ENCODE measurements at regions not wholly inside any gene's neighbourhood (a gene's known extent, or its start where the extent isn't known, plus 50 kb on each side); places are given as distances from the start of the nearest gene placed in this dataset.
"Not testable (repeated sequence)": the region's sequence is repeated elsewhere in the genome, so short reads cannot be mapped to it uniquely, and the experiment has no call there.

DNA sequence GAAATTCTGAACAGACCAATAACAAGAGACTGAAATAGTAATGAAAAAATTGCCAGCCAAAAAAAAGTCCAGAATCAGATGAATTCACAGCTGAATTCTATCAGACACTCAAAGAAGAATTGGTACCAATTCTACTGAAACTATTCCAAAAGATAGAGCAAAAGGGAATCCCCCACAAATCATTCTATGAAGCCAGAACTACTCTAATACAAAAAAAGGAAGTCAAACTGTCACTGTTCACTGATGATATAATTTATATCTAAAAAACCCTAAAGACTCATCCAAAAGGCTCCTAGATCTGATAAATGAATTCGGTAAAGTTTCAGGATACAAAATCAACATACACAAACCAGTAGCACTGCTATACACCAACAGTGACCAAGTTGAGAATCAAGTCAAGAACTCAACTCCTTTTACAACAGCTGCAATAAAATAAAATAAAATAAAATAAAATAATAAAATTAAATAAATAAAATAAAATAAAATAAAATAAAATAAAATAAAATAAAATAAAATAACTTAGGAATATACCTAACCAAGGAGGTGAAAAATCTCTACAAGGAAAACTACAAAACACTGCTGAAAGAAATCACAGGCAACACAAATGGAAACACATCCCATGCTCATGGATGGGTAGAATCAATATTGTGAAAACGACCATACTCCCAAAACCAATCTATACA, 270.1 kb upstream of the PREP start:
- not testable (repeated sequence) for H3K79me2 ChIP-seq (replicated peaks; ENCODE audit: insufficient read depth); H4K20me1 ChIP-seq (replicated peaks; ENCODE audit: insufficient read depth); H3K27me3 ChIP-seq (ENCODE audit: insufficient read depth); H2AFZ ChIP-seq; DNase-seq (ENCODE audit: low spot score); H3K27ac Mint-ChIP-seq; H3K4me2 ChIP-seq; H3K27ac ChIP-seq (ENCODE audit: low read depth); H3K36me3 ChIP-seq (ENCODE audit: insufficient read depth); ATAC-seq; H3F3A ChIP-seq (replicated peaks; ENCODE audit: low read depth); H3K4me3 ChIP-seq; H3K36me3 Mint-ChIP-seq (ENCODE audit: low read depth); H3K4me1 Mint-ChIP-seq; H3K27me3 Mint-ChIP-seq (ENCODE audit: insufficient read depth, low read depth, poor library complexity); H3K4me1 ChIP-seq (ENCODE audit: insufficient read depth); H3K4me3 Mint-ChIP-seq; H3K9me3 Mint-ChIP-seq
- peaks cover 30% of the 10 kb centered on the region; the same call in 1 of the 2 replicates for H3K9me2 ChIP-seq (ENCODE audit: insufficient read depth)

- H3K4me3 ChIP-seq, result no peak overlapping the region
- no peak overlapping the region for H3K4me3 Mint-ChIP-seq
- no peaks in the 10 kb centered on the region for H3K36me3 ChIP-seq (ENCODE audit: insufficient read depth)
- no peak overlapping the region for H3K27ac ChIP-seq (ENCODE audit: low read depth)
- peak; percentile 38; the same call in 2 of the 3 replicates for ATAC-seq
- H4K20me1 ChIP-seq (replicated peaks; ENCODE audit: insufficient read depth), result no peaks in the 10 kb centered on the region
- H3K4me1 ChIP-seq (ENCODE audit: insufficient read depth), result peaks cover 6% of the 10 kb centered on the region; the same call in 1 of the 2 replicates
- TF ChIP-seq JUNB (IDR thresholded peaks at IDR 0.05; ENCODE audit: unreplicated experiment) (no peak), EZH2 (IDR thresholded peaks at IDR 0.05; ENCODE audit: low read depth, unreplicated experiment) (no peak), STAT1 (IDR thresholded peaks at IDR 0.05; ENCODE audit: unreplicated experiment) (no peak), POLR2AphosphoS5 (IDR thresholded peaks at IDR 0.05; ENCODE audit: low read depth) (no peak), ETS1 (IDR thresholded peaks at IDR 0.05) (no peak), EZH2phosphoT487 (IDR thresholded peaks at IDR 0.05; ENCODE audit: unreplicated experiment) (no peak)
- TF ChIP-seq, protein P1, sequence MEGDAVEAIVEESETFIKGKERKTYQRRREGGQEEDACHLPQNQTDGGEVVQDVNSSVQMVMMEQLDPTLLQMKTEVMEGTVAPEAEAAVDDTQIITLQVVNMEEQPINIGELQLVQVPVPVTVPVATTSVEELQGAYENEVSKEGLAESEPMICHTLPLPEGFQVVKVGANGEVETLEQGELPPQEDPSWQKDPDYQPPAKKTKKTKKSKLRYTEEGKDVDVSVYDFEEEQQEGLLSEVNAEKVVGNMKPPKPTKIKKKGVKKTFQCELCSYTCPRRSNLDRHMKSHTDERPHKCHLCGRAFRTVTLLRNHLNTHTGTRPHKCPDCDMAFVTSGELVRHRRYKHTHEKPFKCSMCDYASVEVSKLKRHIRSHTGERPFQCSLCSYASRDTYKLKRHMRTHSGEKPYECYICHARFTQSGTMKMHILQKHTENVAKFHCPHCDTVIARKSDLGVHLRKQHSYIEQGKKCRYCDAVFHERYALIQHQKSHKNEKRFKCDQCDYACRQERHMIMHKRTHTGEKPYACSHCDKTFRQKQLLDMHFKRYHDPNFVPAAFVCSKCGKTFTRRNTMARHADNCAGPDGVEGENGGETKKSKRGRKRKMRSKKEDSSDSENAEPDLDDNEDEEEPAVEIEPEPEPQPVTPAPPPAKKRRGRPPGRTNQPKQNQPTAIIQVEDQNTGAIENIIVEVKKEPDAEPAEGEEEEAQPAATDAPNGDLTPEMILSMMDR (conservative IDR thresholded peaks at IDR 0.05; ENCODE audit: low read depth in 2 of 2), result no peak
- TF ChIP-seq, protein P2, sequence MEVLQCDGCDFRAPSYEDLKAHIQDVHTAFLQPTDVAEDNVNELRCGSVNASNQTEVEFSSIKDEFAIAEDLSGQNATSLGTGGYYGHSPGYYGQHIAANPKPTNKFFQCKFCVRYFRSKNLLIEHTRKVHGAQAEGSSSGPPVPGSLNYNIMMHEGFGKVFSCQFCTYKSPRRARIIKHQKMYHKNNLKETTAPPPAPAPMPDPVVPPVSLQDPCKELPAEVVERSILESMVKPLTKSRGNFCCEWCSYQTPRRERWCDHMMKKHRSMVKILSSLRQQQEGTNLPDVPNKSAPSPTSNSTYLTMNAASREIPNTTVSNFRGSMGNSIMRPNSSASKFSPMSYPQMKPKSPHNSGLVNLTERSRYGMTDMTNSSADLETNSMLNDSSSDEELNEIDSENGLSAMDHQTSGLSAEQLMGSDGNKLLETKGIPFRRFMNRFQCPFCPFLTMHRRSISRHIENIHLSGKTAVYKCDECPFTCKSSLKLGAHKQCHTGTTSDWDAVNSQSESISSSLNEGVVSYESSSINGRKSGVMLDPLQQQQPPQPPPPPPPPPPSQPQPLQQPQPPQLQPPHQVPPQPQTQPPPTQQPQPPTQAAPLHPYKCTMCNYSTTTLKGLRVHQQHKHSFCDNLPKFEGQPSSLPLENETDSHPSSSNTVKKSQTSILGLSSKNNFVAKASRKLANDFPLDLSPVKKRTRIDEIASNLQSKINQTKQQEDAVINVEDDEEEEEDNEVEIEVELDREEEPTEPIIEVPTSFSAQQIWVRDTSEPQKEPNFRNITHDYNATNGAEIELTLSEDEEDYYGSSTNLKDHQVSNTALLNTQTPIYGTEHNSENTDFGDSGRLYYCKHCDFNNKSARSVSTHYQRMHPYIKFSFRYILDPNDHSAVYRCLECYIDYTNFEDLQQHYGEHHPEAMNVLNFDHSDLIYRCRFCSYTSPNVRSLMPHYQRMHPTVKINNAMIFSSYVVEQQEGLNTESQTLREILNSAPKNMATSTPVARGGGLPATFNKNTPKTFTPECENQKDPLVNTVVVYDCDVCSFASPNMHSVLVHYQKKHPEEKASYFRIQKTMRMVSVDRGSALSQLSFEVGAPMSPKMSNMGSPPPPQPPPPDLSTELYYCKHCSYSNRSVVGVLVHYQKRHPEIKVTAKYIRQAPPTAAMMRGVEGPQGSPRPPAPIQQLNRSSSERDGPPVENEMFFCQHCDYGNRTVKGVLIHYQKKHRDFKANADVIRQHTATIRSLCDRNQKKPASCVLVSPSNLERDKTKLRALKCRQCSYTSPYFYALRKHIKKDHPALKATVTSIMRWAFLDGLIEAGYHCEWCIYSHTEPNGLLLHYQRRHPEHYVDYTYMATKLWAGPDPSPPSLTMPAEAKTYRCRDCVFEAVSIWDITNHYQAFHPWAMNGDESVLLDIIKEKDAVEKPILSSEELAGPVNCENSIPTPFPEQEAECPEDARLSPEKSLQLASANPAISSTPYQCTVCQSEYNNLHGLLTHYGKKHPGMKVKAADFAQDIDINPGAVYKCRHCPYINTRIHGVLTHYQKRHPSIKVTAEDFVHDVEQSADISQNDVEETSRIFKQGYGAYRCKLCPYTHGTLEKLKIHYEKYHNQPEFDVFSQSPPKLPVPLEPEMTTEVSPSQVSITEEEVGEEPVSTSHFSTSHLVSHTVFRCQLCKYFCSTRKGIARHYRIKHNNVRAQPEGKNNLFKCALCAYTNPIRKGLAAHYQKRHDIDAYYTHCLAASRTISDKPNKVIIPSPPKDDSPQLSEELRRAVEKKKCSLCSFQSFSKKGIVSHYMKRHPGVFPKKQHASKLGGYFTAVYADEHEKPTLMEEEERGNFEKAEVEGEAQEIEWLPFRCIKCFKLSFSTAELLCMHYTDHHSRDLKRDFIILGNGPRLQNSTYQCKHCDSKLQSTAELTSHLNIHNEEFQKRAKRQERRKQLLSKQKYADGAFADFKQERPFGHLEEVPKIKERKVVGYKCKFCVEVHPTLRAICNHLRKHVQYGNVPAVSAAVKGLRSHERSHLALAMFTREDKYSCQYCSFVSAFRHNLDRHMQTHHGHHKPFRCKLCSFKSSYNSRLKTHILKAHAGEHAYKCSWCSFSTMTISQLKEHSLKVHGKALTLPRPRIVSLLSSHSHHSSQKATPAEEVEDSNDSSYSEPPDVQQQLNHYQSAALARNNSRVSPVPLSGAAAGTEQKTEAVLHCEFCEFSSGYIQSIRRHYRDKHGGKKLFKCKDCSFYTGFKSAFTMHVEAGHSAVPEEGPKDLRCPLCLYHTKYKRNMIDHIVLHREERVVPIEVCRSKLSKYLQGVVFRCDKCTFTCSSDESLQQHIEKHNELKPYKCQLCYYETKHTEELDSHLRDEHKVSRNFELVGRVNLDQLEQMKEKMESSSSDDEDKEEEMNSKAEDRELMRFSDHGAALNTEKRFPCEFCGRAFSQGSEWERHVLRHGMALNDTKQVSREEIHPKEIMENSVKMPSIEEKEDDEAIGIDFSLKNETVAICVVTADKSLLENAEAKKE (CRISPR knock-in tag; IDR thresholded peaks at IDR 0.05), result no peak
- H3K27me3 Mint-ChIP-seq (ENCODE audit: insufficient read depth, low read depth, poor library complexity), result peaks cover 3% of the 10 kb centered on the region
- H3K4me1 Mint-ChIP-seq, result peaks cover 4% of the 10 kb centered on the region; the same call in 1 of the 3 replicates
- no peak overlapping the region for H3K4me2 ChIP-seq
- 0 out of 2 replicates have a peak overlapping the region, but pooled peaks have one; percentile 14 for H2AFZ ChIP-seq
- H3K79me2 ChIP-seq (replicated peaks; ENCODE audit: insufficient read depth), result no peaks in the 10 kb centered on the region
- no peaks in the 10 kb centered on the region for H3K36me3 Mint-ChIP-seq (ENCODE audit: low read depth)
- H3K9me3 Mint-ChIP-seq, result peaks cover 9% of the 10 kb centered on the region; the same call in 1 of the 3 replicates
- H3K27me3 ChIP-seq (ENCODE audit: insufficient read depth), result no peaks in the 10 kb centered on the region
- peaks cover 22% of the 10 kb centered on the region; the same call in 1 of the 2 replicates for H3K9me2 ChIP-seq (ENCODE audit: insufficient read depth)
- H3F3A ChIP-seq (replicated peaks; ENCODE audit: low read depth), result no peaks in the 10 kb centered on the region
- no peak overlapping the region for H3K27ac Mint-ChIP-seq
- peak; percentile 7 for DNase-seq (ENCODE audit: low spot score)
Observed at GRCh38 chr6:105669232-105669631, 266.4 kb upstream of the PREP start.
